H9 (cell line): ENCODE measurements at regions not wholly inside any gene's neighbourhood (a gene's known extent, or its start where the extent isn't known, plus 50 kb on each side); places are given as distances from the start of the nearest gene placed in this dataset.

ENCODE experiments used
- DNase-seq: peaks from one replicate; pipeline ENCODE4 v3.0.0-alpha.2; 2017
- H2AFZ ChIP-seq: one replicate; pipeline ENCODE4 v1.6.1; 2013; ENCODE audit warnings: mild to moderate bottlenecking, low read length, control low read depth, moderate library complexity
- H2AK5ac ChIP-seq: 2 replicates; pipeline ENCODE4 v1.6.1; 2013; ENCODE audit warnings: low read length, control low read depth, mixed read lengths; ENCODE audit not compliant: insufficient read length
- H2BK120ac ChIP-seq: one replicate; pipeline ENCODE4 v1.6.1; 2013; ENCODE audit warnings: low read depth, mild to moderate bottlenecking, low read length, control low read depth, inconsistent platforms; ENCODE audit not compliant: poor library complexity, severe bottlenecking
- H2BK12ac ChIP-seq: 2 replicates; pipeline ENCODE4 v1.6.1; 2013; ENCODE audit warnings: low read length, control low read depth, mixed read lengths, low read depth; ENCODE audit not compliant: insufficient read length
- H2BK15ac ChIP-seq: 2 replicates; pipeline ENCODE4 v1.6.1; 2013; ENCODE audit warnings: low read depth, low read length, control low read depth
- H2BK20ac ChIP-seq: one replicate; pipeline ENCODE4 v1.6.1; 2013; ENCODE audit warnings: low read depth, mild to moderate bottlenecking, low read length, control low read depth, inconsistent platforms; ENCODE audit not compliant: poor library complexity, severe bottlenecking
- H2BK5ac ChIP-seq: 2 replicates; pipeline ENCODE4 v1.6.1; 2013; ENCODE audit warnings: low read length, control low read depth, mixed read lengths; ENCODE audit not compliant: insufficient read length
- H3K14ac ChIP-seq: 2 replicates; pipeline ENCODE4 v1.6.1; 2013; ENCODE audit warnings: low read length, control low read depth; ENCODE audit not compliant: insufficient read depth
- H3K18ac ChIP-seq: 2 replicates; pipeline ENCODE4 v1.6.1; 2013; ENCODE audit warnings: low read depth, mild to moderate bottlenecking, mixed read lengths, low read length, control low read depth; ENCODE audit not compliant: insufficient read length
- H3K23ac ChIP-seq: 2 replicates; pipeline ENCODE4 v1.6.1; 2013; ENCODE audit warnings: low read length, control low read depth, mixed read lengths, low read depth; ENCODE audit not compliant: insufficient read length
- H3K23me2 ChIP-seq: 2 replicates; pipeline ENCODE4 v1.6.1; 2013; ENCODE audit warnings: low read depth, mild to moderate bottlenecking, mixed read lengths, low read length, control low read depth; ENCODE audit not compliant: insufficient read length, poor library complexity, severe bottlenecking
- H3K27ac ChIP-seq: 2 replicates; pipeline ENCODE4 v1.5.1; 2013; ENCODE audit warnings: low read length, control low read depth, mixed read lengths, low read depth; ENCODE audit not compliant: insufficient read length
- H3K27me3 ChIP-seq: 2 replicates; pipeline ENCODE4 v1.6.1; 2013; ENCODE audit warnings: low read length, control low read depth, inconsistent platforms; ENCODE audit not compliant: insufficient read depth
- H3K4ac ChIP-seq: 2 replicates; pipeline ENCODE4 v1.6.1; 2013; ENCODE audit warnings: low read depth, mild to moderate bottlenecking, control low read depth, inconsistent platforms, low read length, moderate library complexity
- H3K4me1 ChIP-seq: 2 replicates; pipeline ENCODE4 v1.6.1; 2013; ENCODE audit warnings: low read length, control low read depth, inconsistent platforms; ENCODE audit not compliant: insufficient read depth
- H3K4me2 ChIP-seq: 2 replicates; pipeline ENCODE4 v1.6.1; 2013; ENCODE audit warnings: low read length, control low read depth, mixed read lengths; ENCODE audit not compliant: insufficient read length, insufficient read depth
- H3K56ac ChIP-seq: 2 replicates; pipeline ENCODE4 v1.6.1; 2013; ENCODE audit warnings: low read depth, mild to moderate bottlenecking, mixed read lengths, low read length, control low read depth; ENCODE audit not compliant: insufficient read length
- H3K79me1 ChIP-seq: 2 replicates; pipeline ENCODE4 v1.6.1; 2013; ENCODE audit warnings: low read depth, mild to moderate bottlenecking, moderate library complexity, low read length, control low read depth, inconsistent platforms; ENCODE audit not compliant: insufficient read depth, poor library complexity, severe bottlenecking
- H3K79me2 ChIP-seq: 2 replicates; pipeline ENCODE4 v1.6.1; 2013; ENCODE audit warnings: low read length, control low read depth, inconsistent platforms; ENCODE audit not compliant: insufficient read depth
- H3K9ac ChIP-seq: 2 replicates; pipeline ENCODE4 v1.6.1; 2013; ENCODE audit warnings: low read length, control low read depth, mixed read lengths; ENCODE audit not compliant: insufficient read length; ENCODE audit errors: extremely low read depth
- H3K9me3 ChIP-seq: one replicate; pipeline ENCODE4 v1.6.1; 2013; ENCODE audit warnings: low read depth, low read length, inconsistent platforms; ENCODE audit not compliant: control insufficient read depth
- H3T11ph ChIP-seq: one replicate; pipeline ENCODE4 v1.6.1; 2013; ENCODE audit warnings: mild to moderate bottlenecking, low read length, control low read depth, inconsistent platforms
- H4K20me1 ChIP-seq: one replicate; pipeline ENCODE4 v1.6.1; 2013; ENCODE audit not compliant: control insufficient read depth, insufficient read length, insufficient read depth
- H4K5ac ChIP-seq: 2 replicates; pipeline ENCODE4 v1.6.1; 2013; ENCODE audit warnings: low read depth, mild to moderate bottlenecking, mixed read lengths, low read length, control low read depth; ENCODE audit not compliant: insufficient read length
- H4K8ac ChIP-seq: replicated peaks from 2 replicates; pipeline ENCODE4 v1.6.1; 2013; ENCODE audit warnings: low read length, control low read depth, mixed read lengths, low read depth; ENCODE audit not compliant: insufficient read length
- H4K91ac ChIP-seq: 2 replicates; pipeline ENCODE4 v1.6.1; 2013; ENCODE audit warnings: low read depth, mild to moderate bottlenecking, moderate library complexity, mixed read lengths, low read length, control low read depth; ENCODE audit not compliant: insufficient read length
- H3K27ac Mint-ChIP-seq, 3 experiments: 2 replicates in 2 of 3; 3 replicates in 1 of 3; pipeline ENCODE4 v1.8.0; 2020 to 2021; ENCODE audit warnings: mixed read lengths in 3 of 3, mild to moderate bottlenecking in 1 of 3, moderate library complexity in 1 of 3
- H3K27me3 Mint-ChIP-seq: 2 replicates; pipeline ENCODE4 v1.8.0; 2021; ENCODE audit warnings: low read depth, mild to moderate bottlenecking, moderate library complexity, mixed read lengths
- H3K36me3 Mint-ChIP-seq, 3 experiments: 2 replicates in 2 of 3; 3 replicates in 1 of 3; pipeline ENCODE4 v1.8.0; 2020 to 2021; ENCODE audit warnings: low read depth in 3 of 3, mixed read lengths in 3 of 3; ENCODE audit not compliant: insufficient read depth in 1 of 3
- H3K4me1 Mint-ChIP-seq, 2 experiments: 2 replicates each; pipeline ENCODE4 v1.8.0; 2020; ENCODE audit warnings: mixed read lengths in 2 of 2
- H3K4me3 Mint-ChIP-seq, 2 experiments: 2 replicates in 1 of 2; 3 replicates in 1 of 2; pipeline ENCODE4 v1.8.0; 2020 to 2021; ENCODE audit warnings: mild to moderate bottlenecking in 2 of 2, mixed read lengths in 2 of 2, moderate library complexity in 1 of 2
- H3K9me3 Mint-ChIP-seq, 2 experiments: 2 replicates in 1 of 2; 3 replicates in 1 of 2; pipeline ENCODE4 v1.8.0; 2020; ENCODE audit warnings: mild to moderate bottlenecking in 2 of 2, mixed read lengths in 2 of 2, moderate library complexity in 1 of 2
- WGBS: extraction: QIAGEN DNeasy Blood & Tissue Kit; methylation state at CpG from one replicate; pipeline ENCODE4 v1.1.7; 2013; ENCODE audit warnings: missing lambda C conversion rate, low lambda C conversion rate, mixed read lengths; ENCODE audit not compliant: insufficient read length; ENCODE audit errors: extremely low coverage; 5-methylcytosine and 5-hydroxymethylcytosine counted together
- TF ChIP-seq, protein P1 (sequence below): fragments of 200-600 bp; sonication (generic); conservative IDR thresholded peaks from 3 replicates; pipeline ENCODE4 v1.8.0; 2021; ENCODE audit warnings: antibody characterized with exemption, mild to moderate bottlenecking

DNA sequence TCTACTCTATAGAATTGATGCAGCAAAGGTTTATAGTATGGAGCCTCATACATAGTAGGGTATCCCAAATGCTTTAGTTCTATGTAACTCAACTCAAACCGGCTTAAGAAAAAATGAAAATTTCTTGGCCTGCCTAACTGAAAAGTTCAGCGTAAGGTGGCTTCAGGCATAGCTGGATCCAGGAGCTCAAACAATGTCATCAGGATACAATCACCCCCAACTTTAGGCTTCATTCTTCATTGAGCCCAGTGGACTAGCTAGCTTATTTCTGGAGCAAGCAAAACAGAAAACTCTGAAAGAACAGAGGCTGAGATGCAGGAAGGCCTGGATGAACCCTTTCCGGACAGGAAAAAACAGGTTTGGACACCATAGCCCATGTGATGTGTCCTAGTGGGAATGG lies 147.5 kb upstream of the HS3ST4 start:
- no peaks in the 10 kb centered on the region for H3K27me3 ChIP-seq
- H2BK120ac ChIP-seq, result no peak overlapping the region
- Mint-ChIP-seq H3K4me1 (peaks cover 6% of the 10 kb centered on the region in 2 experiments), H3K4me3 (no peak overlapping the region), H3K36me3 (no peaks in the 10 kb centered on the region), H3K27ac (no peak overlapping the region; a peak in 1 of 7 replicates), H3K9me3 (peaks cover 0 to 2% of the 10 kb centered on the region in 2 experiments; a peak in 1 of 5 replicates), H3K27me3 (no peaks in the 10 kb centered on the region; the same call in 1 of the 2 replicates)
- no peak overlapping the region for H3K9ac ChIP-seq
- no peak overlapping the region for H2AFZ ChIP-seq
- H4K8ac ChIP-seq, result no peak overlapping the region
- no peaks in the 10 kb centered on the region for H3K79me1 ChIP-seq
- H3K56ac ChIP-seq, result no peak overlapping the region
- no peak overlapping the region for H2BK5ac ChIP-seq
- H3K9me3 ChIP-seq, result no peaks in the 10 kb centered on the region
- no peak overlapping the region for H3K18ac ChIP-seq
- TF ChIP-seq, protein P1, sequence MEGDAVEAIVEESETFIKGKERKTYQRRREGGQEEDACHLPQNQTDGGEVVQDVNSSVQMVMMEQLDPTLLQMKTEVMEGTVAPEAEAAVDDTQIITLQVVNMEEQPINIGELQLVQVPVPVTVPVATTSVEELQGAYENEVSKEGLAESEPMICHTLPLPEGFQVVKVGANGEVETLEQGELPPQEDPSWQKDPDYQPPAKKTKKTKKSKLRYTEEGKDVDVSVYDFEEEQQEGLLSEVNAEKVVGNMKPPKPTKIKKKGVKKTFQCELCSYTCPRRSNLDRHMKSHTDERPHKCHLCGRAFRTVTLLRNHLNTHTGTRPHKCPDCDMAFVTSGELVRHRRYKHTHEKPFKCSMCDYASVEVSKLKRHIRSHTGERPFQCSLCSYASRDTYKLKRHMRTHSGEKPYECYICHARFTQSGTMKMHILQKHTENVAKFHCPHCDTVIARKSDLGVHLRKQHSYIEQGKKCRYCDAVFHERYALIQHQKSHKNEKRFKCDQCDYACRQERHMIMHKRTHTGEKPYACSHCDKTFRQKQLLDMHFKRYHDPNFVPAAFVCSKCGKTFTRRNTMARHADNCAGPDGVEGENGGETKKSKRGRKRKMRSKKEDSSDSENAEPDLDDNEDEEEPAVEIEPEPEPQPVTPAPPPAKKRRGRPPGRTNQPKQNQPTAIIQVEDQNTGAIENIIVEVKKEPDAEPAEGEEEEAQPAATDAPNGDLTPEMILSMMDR, result no peak
- no peak overlapping the region for H3K23ac ChIP-seq
- H4K91ac ChIP-seq, result no peak overlapping the region
- H3K14ac ChIP-seq, result no peak overlapping the region
- no peak overlapping the region for H2BK20ac ChIP-seq
- H3K23me2 ChIP-seq, result peaks cover 2% of the 10 kb centered on the region
- no peaks in the 10 kb centered on the region; the same call in 1 of the 2 replicates for H3K4me1 ChIP-seq
- H4K20me1 ChIP-seq, result no peaks in the 10 kb centered on the region
- no peak overlapping the region for H3T11ph ChIP-seq
- no peak overlapping the region for H4K5ac ChIP-seq
- WGBS, result no CpG with 5 or more reads among the region's 3 CpGs
- no peak overlapping the region for H3K4ac ChIP-seq
- no peak overlapping the region for H3K4me2 ChIP-seq
- H2AK5ac ChIP-seq, result no peak overlapping the region
- H2BK12ac ChIP-seq, result no peak overlapping the region
- H3K79me2 ChIP-seq, result no peaks in the 10 kb centered on the region
- no peak overlapping the region for H2BK15ac ChIP-seq
- H3K27ac ChIP-seq, result no peak overlapping the region
- DNase-seq, result no peak
